ENCODE measurements at regions not wholly inside any gene's neighbourhood (a gene's known extent, or its start where the extent isn't known, plus 50 kb on each side); places are given as distances from the start of the nearest gene placed in this dataset.

DNA sequence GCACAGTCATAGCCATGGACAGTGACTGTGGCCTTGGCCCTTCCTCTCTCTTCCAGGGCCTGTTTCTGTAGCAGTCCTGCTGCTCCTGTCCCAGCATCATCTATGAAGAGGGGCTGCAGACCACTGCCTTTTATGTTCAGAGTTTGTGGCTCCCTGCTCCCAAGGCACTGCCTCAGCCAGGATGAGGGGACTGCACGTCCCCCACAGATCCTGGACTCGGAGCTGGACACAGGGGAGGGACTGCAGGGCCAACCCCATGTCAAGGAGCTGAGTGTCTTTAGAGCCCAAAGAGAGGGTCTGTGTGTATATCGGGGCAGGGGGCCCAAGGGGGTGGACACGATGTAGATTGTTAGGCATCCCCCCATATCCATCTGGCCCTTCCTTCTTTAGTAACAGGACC is 60.6 kb upstream of the DIO3 start:
- no peak for DNase-seq

DNA sequence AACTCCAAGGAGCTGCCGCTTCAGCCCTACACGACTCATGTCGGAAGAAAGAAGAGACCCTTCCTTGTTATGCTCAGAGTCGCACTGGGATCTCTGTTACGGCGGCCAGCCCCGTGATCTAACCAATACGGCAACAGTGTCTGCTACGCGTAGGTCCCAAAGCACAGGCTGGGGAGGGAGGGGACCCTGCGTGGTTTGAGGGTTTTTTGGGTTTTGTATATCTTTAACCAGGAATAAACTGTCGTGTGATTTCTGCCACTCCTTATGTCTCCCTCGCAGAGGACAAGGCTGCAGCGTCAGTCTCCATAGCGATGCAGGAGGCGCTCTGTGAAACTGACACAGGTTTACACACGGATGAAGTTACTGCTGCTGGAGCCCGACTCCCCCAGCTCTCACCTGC is 60.0 kb upstream of the DIO3 start:
- DNase-seq: no peak

DNA sequence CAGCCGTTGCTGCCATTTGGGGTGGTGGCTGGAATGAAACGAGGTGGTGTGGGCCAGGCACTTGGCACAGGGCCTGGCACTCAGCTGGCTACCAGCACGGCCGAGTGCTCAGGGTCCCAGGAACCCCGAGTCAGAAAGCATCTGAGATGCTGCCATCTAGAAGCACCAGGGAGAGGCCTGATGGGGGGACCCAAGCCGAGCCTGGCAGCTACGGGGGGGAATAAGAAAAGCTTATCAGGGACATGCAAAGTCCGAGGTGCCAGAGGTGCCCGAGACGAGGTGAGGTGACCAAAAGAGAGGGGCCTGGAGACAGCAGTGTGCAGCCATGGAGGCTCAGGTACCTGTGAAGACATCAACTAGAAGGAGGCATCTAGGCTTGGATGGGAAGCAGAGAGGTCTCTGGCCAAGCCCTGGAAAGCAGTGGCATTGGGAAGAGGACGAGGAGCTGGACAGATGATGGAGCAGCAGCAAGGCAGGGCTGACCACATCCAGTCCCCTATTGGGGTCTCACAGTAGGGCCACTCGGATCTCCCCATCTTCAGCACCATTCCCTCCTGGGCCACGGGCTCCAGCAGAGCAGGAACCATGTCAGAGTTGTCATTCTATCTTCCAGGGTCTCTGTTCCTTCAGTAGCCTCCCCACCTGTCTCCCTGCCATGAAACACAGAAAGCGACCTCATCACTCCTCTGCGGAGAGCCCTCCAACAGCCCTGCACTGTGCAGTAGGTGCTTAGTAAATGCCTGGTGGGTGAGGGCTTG is 59.3 kb upstream of the DIO3 start:
- DNase-seq: no peak

DNA sequence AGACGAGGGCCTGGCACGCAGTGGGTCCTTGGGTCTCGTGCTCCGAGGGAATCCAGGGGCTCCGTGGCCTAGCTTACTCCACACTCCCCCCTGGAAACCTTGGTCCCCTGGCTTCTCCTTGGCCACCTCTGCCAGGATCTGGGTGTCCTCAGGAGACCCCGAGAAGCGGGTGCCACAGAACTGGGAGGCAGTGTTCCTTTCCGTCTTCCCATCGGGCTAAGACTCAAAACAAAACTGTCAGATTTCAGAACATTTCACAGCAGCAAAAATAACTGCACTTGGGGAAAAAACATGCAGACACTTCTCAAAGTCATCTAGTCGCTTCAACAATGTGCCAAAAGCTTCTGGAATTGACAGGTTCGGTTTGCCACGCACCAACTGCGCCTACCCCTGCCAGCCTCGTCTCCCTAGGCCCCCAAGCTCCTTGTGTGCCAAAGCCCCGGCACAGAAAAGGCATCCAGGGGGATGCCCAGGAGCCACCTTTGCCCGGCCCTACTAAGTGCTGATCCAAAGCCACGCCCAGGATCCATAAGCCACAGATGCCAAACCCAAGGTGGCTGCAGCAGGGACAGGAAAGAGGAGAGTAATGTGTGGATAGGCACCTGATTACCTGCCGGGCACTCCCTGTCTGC is 58.4 kb upstream of the DIO3 start:
- DNase-seq: no peak

DNA sequence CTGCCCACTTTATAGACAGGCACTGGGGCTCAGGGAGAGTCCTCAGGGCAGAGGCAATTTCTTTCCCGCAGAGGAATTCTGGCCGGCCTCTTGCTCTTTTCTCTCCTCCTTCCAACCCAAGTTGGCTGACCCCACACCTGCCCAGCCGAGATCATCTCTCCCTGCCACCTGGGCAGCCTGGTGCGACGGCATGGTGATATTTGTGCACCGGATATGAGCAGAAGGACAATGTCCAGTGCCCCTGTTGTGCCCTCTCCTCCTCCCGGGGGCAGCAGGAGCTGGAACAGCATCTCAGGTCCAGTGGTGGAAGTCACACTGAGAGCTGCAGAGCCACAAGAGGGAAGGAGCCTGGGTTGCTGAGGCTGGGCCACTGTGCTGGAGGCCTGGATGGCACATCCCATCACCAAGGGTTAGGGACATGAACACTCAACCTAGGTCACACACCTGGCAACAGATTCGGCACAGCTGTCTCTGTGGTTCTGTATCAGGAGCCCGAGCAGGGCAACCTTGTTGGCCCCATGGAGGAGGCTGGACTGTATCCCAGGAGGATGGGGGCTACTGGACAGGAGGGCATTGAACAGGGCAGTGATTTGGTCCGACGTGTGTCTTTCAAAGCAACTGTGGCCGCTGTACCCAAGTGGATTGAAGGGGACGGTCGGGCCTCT is 57.7 kb upstream of the DIO3 start:
- no peak for DNase-seq

DNA sequence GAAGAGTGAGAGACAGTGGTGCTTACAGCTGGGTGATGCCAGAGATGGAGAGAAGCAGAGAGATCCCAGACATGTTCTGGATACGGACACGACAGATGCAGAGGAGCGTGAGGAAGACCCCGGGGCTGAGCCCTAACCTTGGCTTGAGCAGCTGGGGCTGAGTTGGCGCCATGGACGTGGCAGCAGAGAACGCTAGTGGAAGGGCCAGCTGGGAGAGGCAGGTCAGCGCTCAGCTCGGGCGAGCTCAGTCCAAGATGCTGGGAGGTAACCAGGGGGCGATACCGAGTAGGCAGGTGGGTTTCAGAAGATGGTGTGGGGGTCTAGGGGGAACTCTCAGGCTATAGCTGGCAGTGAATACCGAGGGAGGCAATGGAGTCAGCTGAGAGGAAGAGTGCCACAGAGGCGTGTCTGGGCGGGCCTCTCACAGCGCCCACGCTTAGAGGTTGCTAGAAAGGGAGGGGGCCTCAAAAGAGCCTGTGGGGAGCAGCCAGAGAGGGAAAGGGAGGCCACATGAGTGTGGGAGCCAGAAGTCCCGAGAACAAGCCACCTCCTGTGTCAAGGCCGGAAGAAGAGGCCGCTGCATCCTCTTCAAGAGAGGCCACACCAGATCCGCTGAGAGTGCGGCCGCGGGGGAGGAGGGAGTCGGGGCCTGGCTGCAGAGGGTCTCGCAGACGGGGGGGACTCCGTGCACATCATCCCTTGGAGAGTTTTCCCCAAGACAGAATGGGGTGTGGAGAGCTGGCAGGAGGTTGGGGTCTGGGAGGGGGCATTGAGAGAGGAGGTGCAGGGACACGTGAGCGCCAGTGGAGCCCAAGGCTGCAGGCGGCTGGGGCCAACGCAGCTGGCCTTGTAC is 57.0 kb upstream of the DIO3 start:
- no peak for DNase-seq

DNA sequence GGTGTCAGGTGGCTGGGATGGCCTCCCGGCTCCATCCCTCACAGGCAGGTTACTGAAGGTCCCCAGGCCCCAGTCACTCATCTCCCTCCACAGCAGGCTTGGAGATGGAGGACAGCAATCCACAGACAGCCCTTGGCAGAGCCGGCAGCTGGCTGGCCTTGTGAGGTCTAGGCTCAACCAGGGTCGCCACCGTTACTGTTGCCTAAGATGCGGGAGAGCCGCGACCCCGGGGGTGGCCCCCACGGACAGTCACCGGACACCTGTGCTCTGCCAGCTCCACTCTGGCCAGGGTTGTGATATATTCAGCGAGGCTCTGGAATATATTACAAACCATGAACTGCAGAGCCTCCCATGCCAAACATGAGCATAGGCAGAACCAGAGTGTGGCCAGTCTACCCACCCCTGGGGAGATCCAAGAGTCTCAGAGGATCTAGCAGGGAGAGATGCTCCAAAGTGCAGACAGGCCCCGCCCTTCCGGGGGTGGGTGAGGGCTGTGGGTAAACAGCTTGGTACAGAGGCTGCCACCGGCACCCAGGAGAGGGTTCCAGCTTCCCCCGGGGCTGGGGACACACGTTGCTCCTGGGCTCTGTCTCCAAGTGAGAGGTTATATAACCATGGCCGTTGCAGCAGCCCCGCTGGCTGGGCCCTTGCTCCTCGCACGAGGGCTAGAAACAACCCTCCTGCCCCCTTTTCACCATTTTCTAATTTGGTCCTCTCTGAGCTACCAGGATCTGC is 55.9 kb upstream of the DIO3 start:
- DNase-seq: no peak

DNA sequence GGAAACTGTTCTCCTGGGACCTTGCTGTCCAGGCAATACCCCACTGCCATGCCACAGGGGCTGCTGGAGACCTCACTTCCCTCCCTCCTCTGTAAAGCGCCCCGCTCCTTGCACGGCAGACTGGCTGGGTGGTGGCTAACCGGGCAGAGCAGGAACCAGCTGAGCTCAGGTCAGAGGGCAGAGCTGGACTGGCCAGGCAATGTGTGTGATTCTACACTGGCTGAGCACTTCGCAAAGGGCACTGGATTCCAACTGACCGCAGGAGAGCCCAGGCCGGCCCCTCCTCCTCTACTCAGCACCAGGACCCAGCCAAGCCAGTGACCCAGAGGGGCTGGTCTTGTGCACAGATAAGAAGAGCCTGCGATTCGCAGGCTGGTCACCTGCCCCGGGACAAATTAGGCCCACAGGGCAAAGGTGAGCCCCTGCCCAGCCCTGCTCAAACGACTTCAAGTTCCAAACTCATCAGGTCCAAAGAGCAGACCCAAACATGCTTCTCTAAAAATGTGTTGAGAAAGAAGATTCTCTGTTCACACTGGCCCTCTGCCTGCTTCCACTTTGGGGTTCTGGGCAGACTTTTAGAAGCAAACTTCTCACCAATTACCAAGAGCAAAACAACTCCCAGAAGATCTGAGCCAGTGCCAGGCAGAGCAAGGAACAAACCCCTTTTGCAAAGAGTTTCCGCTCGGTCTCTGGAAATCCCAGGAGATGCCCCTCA is 54.9 kb upstream of the DIO3 start:
- DNase-seq: no peak

DNA sequence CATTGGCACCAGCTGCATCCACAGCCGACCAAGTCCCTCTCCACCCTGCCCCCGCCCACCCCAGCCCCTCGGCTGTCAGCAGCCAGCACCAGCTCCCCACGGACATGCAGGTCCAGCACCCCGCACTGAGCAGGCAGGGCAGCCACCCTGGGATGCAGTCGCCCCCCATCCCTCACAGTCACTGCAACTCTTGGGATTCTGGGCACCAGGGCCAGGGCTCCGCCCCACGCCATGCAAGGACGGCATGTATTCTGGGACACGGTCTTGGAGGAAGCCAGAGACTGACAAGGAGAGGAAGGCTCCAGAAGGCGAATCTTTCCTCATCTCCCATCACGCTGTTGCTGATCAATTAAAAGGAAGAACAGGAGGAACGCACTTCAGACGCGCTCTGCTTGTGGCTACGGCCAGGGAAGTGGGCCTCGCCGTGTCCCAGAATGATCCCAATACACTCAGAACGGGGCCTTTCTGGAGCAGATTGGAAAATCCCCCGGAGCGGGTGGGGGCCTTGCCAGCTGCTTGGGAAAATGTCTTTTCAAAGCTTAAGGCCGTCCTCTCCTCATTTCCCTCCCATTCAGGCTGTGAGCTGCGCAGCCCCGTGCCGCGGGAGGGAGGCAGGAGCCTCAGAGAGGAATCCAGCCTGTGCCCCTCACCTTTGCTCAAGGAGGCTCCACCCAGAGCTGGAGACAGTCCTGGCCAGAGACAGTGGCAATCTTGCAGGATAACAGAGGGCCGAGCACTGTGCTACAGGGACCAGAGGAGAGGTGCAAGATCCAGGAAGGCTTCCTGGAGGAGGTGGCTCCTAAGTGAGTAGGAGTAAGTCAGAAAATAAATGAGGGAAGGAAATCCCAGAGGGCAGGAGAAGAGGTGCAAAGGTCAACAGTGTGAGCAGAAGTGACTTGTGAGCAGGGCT is 54.1 kb upstream of the DIO3 start:
- DNase-seq: no peak

DNA sequence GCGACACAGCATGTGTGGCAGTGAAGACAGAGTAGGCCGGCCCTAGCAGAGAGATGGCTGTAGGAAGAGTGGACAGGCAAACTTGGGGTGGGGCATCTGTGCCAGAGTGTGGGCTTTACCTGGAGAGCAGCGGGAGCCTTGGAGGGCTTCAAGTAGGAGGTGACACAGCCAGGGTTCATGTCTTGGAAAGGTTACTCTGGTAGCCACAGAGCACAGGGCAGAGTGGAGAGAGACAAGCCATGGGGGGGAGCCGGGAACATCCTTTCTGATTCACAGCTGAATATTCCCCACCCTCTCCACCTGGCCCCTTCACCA is 53.5 kb upstream of the DIO3 start:
- DNase-seq: no peak

DNA sequence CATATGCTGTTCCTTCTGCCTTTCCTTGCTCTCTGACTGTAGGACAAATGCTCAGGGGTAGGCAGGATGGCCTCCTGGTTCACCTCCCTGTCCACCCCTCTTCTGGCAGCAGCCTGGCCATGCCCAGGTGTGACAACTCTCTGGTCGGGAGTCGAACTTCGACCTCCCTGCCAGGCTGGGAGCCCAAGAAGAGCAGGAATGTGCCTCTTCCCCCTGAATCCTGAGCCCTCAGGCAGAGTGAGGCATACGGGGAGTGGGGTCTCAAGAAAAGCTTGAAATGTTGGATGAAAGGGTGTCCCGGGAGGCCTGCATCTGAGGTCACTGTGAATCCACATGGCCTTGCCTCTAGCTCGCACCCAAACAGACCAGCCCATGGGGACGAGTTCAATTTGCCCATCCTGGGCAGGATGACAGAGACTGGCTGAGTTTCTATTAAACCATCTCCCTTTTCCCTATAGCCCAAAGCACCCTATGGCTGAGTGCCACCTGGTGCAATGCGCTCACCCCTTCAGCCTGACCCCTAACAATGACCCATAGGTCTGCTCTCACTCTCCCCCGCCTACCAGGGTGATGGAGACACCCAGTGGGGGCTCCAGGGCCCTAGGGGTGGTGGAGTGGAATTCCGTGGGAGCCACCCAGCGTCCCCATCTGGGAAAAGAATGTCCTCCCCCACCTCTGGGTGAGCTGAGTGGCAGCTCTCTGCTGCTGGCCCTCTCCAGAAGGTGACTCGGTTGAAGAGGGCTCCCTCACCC is 52.9 kb upstream of the DIO3 start:
- DNase-seq: no peak

DNA sequence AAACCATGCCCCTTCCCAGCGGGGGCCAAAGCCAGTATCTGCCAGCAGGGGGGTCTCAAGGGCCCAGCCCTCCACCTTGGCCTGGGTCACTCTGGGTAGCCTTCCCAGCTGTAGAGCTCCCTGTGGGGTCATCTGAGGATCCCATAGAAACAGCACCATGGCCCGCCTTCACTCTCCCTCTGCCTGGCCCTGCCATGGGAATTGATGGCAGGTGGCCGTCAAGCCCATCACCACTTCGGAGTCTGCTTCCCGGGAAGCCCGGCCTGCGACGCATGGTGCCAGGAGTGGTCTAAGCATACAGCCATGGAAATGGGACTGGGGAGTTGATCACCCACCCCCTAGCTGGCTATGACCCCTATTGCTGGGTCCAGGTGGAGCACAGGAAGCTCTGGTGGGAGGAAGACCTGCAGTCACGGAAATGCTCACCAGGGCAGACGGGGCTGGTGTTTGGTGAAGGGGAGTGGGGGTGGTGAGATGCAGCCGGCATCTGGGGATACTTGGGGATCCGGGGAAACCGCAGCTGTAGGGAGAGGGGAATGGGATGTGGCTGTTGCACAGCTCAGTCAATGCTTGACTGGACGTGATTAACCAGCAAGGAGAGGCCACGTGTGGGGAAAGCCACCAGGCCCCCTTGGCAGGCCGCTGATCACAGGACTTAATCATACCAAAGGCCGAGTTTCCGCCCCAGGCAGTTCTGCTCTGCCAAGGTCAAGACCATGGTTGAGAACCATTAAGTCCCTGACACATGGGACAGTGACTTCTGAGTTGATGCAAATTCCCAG is 52.2 kb upstream of the DIO3 start:
- DNase-seq: no peak

DNA sequence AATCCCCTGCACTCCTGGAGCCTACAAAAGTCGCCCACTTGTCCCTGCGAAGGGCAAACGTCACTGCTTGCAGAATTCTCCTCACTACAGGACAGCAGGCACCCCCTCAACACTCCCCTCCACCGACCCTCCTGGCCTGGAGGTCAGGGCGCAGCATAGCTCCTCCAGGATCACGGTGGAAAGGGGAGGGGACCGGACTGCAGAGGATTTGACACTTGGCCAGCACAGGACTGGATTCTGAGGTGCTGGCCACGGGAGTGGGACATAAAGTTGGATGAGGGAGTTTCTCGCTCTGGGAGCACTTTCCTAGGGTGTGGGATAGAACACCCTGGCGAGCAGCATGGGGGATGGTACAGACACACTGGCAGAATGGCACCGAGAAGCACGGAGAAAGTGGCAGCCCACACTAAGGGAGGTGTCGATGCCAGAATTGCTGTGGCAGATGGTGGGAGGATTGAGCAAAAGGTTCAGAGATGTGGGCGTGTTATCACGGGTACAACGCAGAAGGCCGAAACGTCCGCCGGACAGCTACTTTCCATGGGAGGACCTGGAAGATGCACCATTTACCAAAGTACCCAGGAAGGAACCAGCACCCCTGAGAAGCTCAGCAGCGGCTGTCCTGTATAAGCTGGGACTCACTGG is 51.4 kb upstream of the DIO3 start:
- DNase-seq: no peak

DNA sequence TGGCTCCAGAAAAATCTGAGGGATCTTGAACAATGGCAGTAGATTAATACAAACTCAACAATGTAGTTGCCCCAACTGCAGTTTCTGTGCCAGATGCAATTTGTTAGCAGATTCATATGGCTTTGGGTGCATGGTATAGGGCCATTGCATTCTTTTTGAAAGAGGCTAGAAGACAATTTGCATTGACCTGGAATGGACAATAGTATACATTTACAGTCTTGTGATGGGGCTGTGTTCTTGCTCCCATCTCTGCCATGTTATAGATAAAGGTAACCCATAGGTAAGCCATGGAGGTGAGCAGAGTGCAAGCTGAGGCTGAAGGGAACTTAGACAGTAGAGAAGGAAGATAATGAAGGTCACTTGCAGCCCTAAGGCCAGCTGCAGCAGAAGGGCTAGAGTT is 50.1 kb upstream of the DIO3 start:
- DNase-seq: no peak

Measured in activated CD4-positive, alpha-beta T cell treated with anti-CD3 and anti-CD28 coated beads, Interleukin-2, amount 50 U/mL, for 1 hour (primary cell).